GM18868 (cell line): ENCODE measurements at regions not wholly inside any gene's neighbourhood (a gene's known extent, or its start where the extent isn't known, plus 50 kb on each side); places are given as distances from the start of the nearest gene placed in this dataset.
"Not testable (repeated sequence)": the region's sequence is repeated elsewhere in the genome, so short reads cannot be mapped to it uniquely, and the experiment has no call there.

Experiments used
- ATAC-seq: cut with Tn5 transposase; IDR thresholded peaks from one replicate; pipeline ENCODE4 v1.9.1; 2021; ENCODE audit warnings: mild to moderate bottlenecking, moderate library complexity; ENCODE audit not compliant: unreplicated experiment

- no peak for ATAC-seq
Observed at GRCh38 chr10:131577178-131577555, 265.6 kb upstream of the TCERG1L start.

- ATAC-seq, result no peak
Observed at GRCh38 chr10:131577786-131578471, 266.4 kb upstream of the TCERG1L start.

- ATAC-seq, result no peak
Observed at GRCh38 chr10:131578472-131578970, 267.0 kb upstream of the TCERG1L start.

DNA sequence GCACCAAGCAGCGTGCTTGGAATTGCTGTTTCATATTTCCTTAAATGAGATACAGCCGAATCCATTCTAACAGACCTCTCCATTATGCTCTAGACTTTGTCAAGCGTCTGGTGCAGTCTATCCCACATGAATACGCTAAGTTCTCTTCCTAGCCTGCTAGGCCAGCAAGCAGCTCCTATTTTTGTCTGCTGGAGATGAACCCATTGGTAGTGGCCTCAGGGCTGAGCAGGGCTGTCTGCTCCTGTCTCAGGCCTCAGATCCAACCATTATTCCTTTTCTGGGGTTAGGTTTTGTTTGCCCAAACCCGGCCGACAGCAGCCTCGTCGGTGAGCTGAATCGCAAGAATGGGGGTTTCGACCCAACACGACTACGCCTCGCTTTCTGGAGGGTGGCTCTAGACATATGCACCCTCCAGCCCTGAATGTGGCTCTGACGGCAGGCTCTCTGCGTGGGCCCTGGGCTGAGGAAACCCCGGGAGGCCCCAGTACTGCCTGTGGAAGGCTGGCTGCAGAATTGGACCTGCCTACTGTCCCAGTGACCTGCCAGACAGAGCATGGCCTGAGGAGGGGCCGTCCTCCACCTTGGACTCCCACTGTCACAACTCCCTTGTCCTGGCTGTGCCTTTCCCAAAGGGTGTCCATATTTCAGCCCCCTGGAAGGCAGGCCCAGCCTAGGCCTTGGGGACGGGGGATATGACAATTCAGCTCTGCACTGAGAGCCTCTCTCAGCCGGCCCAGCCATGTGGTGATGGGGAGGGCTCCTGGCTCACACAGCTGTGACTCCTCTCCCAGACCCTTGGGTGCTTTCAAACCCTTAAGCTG is 267.9 kb upstream of the TCERG1L start:
- no peak for ATAC-seq

GRCh38 chr10:131580076-131580652 is 268.6 kb upstream of the TCERG1L start:
- ATAC-seq, result no peak

DNA sequence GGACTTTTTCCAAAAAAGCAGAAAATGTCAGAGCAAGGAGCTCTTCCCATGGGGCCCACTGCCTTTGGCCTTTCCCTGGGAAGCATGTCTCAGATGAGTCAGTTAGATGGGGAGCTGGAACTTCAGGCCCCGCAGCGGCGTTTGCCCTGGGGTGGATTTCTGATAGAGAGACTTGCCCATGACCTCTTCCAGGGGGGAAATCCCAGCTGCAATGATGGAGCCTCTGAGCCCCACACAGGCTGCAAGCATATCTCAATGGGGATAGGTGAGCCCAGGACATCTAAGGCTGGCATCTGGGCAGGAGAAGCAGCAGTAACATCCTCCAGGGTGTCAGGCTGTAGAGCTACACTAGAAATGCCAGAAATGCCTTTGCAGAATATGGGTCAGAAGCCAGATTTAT is 269.2 kb upstream of the TCERG1L start:
- ATAC-seq, result no peak

GRCh38 chr10:131581547-131581946 is 270.0 kb upstream of the TCERG1L start:
- ATAC-seq, result not testable (repeated sequence)

DNA sequence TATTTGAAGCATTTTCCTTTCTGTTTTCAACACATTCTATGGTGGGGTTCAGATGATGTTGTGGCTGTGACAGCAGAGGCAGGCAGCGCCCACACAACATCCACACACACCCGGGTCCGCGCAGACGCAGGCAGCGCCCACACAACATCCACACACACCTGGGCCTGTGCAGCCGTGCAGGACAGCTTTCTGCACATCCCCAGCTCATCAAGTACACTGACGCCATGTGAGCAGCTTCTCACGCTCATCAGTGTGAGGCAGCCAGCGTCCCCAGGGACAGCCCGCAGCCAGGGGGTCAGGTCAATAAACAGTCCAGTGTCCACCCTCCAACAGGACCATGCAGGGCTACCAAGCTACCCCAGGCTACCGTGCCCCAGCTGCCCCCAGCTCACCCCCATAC is 272.8 kb upstream of the TCERG1L start:
- ATAC-seq, result no peak

DNA sequence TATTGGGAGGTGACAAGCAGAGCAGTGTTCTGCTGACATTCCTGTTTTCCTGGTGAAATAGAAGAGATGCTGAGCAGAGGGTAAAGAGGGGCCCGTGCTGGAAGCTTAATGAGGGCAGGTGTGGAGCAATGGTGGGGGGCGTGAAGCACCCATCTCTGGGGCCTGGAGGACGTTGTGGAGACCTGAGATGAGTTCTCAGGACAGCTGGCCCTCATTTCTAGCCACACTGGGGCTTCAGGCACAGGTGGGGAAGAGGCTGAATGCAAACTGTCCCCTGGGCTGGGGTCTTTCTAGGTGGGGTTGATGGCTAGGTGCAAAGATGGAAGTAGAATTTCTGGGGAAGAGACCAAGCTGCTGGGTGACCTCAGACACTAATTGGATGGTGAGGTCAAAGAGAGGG is 274.2 kb upstream of the TCERG1L start:
- no peak for ATAC-seq

GRCh38 chr10:131586958-131587357 is 275.4 kb upstream of the TCERG1L start:
- ATAC-seq, result no peak

DNA sequence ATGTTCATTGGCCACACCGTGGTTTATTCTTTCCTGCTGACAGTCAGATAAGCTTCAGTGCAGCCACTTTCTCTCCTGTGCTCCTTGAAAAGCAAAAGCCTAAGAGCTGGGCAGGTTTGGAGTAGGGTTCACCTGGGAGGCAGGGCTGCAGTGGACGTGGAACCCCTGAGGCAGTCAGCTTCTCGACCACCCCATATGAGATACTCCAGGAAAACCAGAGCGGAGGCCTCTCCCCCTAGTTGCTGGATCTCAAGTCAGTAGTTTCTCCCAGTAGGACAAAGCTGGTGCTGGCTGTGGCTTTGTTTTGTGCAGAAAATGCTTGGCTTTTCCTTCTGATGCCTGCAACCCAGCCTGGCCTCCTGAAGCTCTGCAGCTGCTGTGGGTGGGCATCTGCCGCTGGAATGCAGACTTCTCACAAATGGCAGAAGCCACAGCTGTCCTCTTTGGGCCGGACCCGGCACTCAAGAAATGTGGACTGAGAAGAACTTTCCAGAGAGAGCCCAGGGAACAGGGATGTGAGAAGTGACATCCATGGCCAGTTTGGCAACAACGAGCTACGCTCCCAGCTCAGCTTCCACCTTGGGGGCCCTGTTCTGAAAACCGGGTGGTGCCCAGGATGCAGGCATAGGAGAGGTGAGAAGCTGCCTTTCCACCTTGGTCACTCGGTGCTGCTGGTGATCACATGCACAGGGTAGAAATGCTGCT is 276.6 kb upstream of the TCERG1L start:
- no peak for ATAC-seq

- ATAC-seq, result no peak
Observed at GRCh38 chr10:131588704-131589220, 277.2 kb upstream of the TCERG1L start.

DNA sequence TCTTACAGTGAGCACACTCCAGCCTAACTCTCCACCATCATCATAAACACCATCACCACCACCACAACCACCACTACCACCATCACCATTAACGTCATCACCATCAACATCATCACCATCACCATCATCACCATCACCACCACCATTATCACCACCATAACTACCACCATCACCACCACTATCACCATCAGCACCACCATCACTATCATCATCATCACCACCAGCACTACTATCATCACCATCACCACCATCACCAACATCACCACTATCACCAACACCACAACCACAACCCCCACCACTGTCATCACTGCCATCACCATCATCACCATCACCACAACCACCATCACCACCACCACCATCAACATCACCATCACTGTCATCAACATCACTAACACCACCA is 279.0 kb upstream of the TCERG1L start:
- no peak for ATAC-seq

GRCh38 chr10:131591936-131592335 is 280.4 kb upstream of the TCERG1L start:
- ATAC-seq, result no peak

GRCh38 chr10:131609176-131609575 is 291.6 kb upstream of the PPP2R2D start:
- no peak for ATAC-seq

DNA sequence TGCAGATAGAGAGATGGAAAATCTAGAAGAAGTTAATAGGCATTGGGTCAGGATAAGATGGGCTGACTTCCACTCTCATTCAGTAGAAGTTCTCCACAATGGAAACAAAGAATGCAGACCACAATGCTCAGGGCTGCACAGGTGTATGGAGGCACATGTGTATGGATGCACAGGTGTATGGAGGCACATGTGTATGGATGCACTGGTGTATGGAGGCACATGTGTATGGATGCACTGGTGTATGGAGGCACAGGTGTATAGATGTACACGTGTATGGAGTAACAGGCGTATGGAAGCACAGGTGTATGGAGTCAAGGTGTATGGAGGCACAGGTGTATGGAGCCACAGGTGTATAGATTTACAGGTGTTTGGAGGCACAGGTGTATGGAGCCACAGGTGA is 285.7 kb upstream of the PPP2R2D start:
- ATAC-seq, result no peak

DNA sequence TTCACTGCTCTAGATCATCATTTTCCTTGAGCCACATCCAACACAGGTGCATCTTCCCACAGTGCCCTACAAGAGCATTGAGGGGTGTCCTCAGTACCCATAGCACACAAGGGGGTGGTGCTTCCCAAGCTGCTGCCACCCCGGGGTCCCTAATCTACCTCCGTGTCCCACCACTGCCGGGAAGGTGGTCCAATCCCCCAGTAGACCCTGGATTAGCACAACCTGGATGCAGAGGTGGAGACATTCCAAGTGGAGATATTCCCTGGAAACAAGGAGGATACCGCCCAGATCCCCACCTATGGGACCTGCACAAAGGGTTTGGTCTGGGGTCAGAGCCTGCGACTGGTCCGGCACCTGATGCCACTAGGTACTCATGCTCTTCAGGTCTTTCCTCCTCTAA is 284.8 kb upstream of the PPP2R2D start:
- ATAC-seq, result no peak

- ATAC-seq, result no peak
Observed at GRCh38 chr10:131617113-131617858, 283.5 kb upstream of the PPP2R2D start.

DNA sequence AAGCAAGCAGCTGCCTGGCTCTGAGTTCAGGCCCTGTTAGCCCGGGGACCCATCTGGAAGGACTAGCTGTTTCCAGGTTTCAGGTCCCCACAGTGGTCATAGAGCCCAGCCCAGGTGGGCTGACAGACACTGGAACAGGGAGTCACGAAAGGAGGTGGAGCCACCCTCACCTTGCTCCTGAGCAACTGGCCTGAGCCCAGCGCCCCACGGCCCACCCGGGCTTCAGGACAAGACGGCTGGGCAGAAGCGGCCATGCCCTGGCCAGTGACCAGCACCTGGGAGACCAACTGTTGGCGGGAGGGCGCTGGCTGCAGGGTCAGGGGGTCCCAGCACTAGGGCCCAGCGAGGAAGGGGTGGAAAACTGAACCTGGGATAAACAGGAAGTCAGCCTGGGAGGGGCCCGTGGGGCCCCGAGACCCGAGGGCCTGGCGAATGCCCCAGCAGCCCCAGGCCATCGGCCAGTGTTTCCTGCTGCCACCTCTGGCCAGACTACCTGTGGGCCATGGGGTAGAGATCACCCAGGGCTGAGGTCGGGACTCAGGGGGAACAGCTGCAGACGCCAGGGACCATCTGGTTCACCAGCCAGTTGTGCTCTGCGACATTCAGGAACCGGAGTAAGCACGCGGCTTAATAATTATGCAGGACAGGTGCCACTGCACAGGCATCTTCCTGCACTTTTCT is 282.1 kb upstream of the PPP2R2D start:
- no peak for ATAC-seq

DNA sequence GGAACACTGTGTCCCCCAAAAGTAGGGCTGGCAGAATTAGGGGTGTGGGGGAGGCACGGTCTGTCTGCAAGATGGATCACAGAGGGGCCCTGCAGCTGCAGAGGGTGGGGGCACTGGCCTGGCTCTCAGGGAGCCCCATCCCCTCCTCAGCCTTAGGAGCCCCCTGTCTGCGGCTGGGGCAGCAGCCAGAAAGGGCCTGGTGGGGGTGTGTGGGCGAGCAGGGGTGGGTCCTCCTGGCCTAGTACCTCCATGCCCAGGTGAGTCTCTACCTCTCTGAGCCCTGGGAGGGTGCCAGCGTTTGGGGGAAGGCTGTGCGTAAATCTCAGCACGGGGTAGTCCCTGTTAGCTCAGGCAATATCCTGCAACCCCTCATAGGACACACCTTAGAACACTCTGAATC is 280.5 kb upstream of the PPP2R2D start:
- ATAC-seq, result no peak
